ENCODE measurements at regions not wholly inside any gene's neighbourhood (a gene's known extent, or its start where the extent isn't known, plus 50 kb on each side); places are given as distances from the start of the nearest gene placed in this dataset.

GRCh38 chr2:237180187-237180586 is 94.5 kb downstream of the COPS8 start:
- Histone ChIP-seq H3K36me3 (no peaks in the 10 kb centered on the region), H3K27me3 (peaks cover 0 to 4% (median 0%) of the 10 kb centered on the region in 4 donors), H3K4me1 (no peaks in the 10 kb centered on the region), H3K4me3 (no peak overlapping the region), H3K9me3 (no peaks in the 10 kb centered on the region), H3K27ac (no peak overlapping the region)
- intact Hi-C loops (cut with DNase I): no loop called here
- no peak for DNase-seq
- TF ChIP-seq CTCF (IDR thresholded peaks at IDR 0.05): no peak
- TF ChIP-seq POLR2A (IDR thresholded peaks at IDR 0.05): no peak
- 75 to 81% methylated on average over 5 of the region's 5 CpGs for WGBS, 2 donors

- WGBS, 2 donors: 92 to 100% methylated on average over 2 of the region's 2 CpGs
- intact Hi-C loops (cut with DNase I): no loop called here
- Histone ChIP-seq H3K9me3 (no peaks in the 10 kb centered on the region), H3K36me3 (no peaks in the 10 kb centered on the region), H3K4me3 (no peak overlapping the region), H3K4me1 (no peaks in the 10 kb centered on the region), H3K27ac (peak overlapping the region in 1 of 4 donors; percentile 71), H3K27me3 (peaks cover 0 to 4% (median 0%) of the 10 kb centered on the region in 4 donors)
- DNase-seq: no peak
- TF ChIP-seq CTCF (IDR thresholded peaks at IDR 0.05) (no peak), POLR2A (IDR thresholded peaks at IDR 0.05) (no peak)
These were observed 95.3 kb downstream of the COPS8 start for GRCh38 chr2:237180987-237181386.

GRCh38 chr2:237181844-237182243 is 96.2 kb downstream of the COPS8 start:
- H3K36me3 ChIP-seq: no peaks in the 10 kb centered on the region
- H3K27ac ChIP-seq: peak overlapping the region in 3 of 4 donors; percentile 64 to 71 (median 70)
- H3K4me1 ChIP-seq: no peaks in the 10 kb centered on the region
- TF ChIP-seq CTCF (IDR thresholded peaks at IDR 0.05) (no peak), POLR2A (IDR thresholded peaks at IDR 0.05) (no peak)
- intact Hi-C loops (cut with DNase I): no loop called here
- peaks cover 0 to 4% (median 0%) of the 10 kb centered on the region in 4 donors for H3K27me3 ChIP-seq
- WGBS, 2 donors: 56 to 59% methylated on average over 4 of the region's 4 CpGs
- no peak for DNase-seq
- H3K4me3 ChIP-seq: no peak overlapping the region
- H3K9me3 ChIP-seq: no peaks in the 10 kb centered on the region

- Histone ChIP-seq H3K36me3 (no peaks in the 10 kb centered on the region), H3K9me3 (no peaks in the 10 kb centered on the region), H3K27me3 (peaks cover 0 to 4% (median 0%) of the 10 kb centered on the region in 4 donors), H3K4me1 (no peaks in the 10 kb centered on the region), H3K27ac (peak overlapping the region in 3 of 4 donors; percentile 64 to 71 (median 70)), H3K4me3 (no peak overlapping the region)
- no peak for DNase-seq
- intact Hi-C loops (cut with DNase I): no loop called here
- TF ChIP-seq CTCF (IDR thresholded peaks at IDR 0.05) (no peak), POLR2A (IDR thresholded peaks at IDR 0.05) (no peak)
- 71 to 80% methylated on average over 1 to 12 of the region's 15 CpGs for WGBS, 2 donors
These were observed 96.9 kb downstream of the COPS8 start for GRCh38 chr2:237182422-237183123.

- WGBS, 2 donors: 76 to 79% methylated on average over 14 of the region's 14 CpGs
- Histone ChIP-seq H3K4me3 (no peak overlapping the region), H3K4me1 (no peaks in the 10 kb centered on the region), H3K27me3 (peaks cover 0 to 4% (median 0%) of the 10 kb centered on the region in 4 donors), H3K9me3 (no peaks in the 10 kb centered on the region), H3K36me3 (no peaks in the 10 kb centered on the region), H3K27ac (no peak overlapping the region)
- TF ChIP-seq POLR2A (IDR thresholded peaks at IDR 0.05) (no peak), CTCF (IDR thresholded peaks at IDR 0.05) (no peak)
- DNase-seq: no peak
- intact Hi-C loops (cut with DNase I): no loop called here
These were observed 98.7 kb downstream of the COPS8 start for GRCh38 chr2:237184192-237184918.

Data from esophagus squamous epithelium (tissue), 5 donors.